ENCODE measurements at regions not wholly inside any gene's neighbourhood (a gene's known extent, or its start where the extent isn't known, plus 50 kb on each side); places are given as distances from the start of the nearest gene placed in this dataset.

- TF ChIP-seq POLR2A (IDR thresholded peaks at IDR 0.05): no peak
- TF ChIP-seq CTCF (IDR thresholded peaks at IDR 0.05): no peak
Measured at GRCh38 chr3:14268897-14269296, 90.3 kb downstream of the LSM3 start.
